ENCODE measurements at regions not wholly inside any gene's neighbourhood (a gene's known extent, or its start where the extent isn't known, plus 50 kb on each side); places are given as distances from the start of the nearest gene placed in this dataset.
"Not testable (repeated sequence)": the region's sequence is repeated elsewhere in the genome, so short reads cannot be mapped to it uniquely, and the experiment has no call there.

GRCh38 chr5:98521821-98522220, 251.6 kb upstream of the RGMB start:
- Mint-ChIP-seq H3K27ac (no peak overlapping the region), H3K4me1 (no peaks in the 10 kb centered on the region), H3K4me3 (no peak overlapping the region), H3K36me3 (ENCODE audit: low read depth) (no peaks in the 10 kb centered on the region), H3K9me3 (no peaks in the 10 kb centered on the region), H3K27me3 (peaks cover 12% of the 10 kb centered on the region)
- ATAC-seq (replicated peaks) = no peak

DNA sequence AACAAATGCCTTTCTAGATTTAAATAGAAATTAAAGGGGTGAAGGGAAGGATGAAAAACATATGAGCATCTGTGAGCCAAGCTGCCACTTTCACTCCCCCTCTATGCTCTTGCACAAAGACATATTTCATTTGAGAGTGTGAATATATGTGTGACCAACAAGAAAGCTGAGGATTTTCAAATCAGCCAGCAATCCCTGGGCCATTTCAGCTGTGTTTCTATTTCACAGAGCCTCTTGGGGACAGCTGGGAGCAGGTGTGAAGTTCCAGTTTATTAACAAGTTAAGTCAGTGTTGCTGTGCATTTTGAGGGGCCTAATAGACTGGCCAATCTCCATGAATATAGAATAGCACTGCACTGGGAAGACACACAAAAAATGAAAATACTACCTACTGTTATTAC, 248.7 kb upstream of the RGMB start:
- no peak overlapping the region for H3K4me3 Mint-ChIP-seq
- ATAC-seq (replicated peaks) = no peak
- H3K27ac Mint-ChIP-seq = no peak overlapping the region
- no peaks in the 10 kb centered on the region for H3K9me3 Mint-ChIP-seq
- H3K4me1 Mint-ChIP-seq = no peaks in the 10 kb centered on the region
- H3K36me3 Mint-ChIP-seq (ENCODE audit: low read depth) = no peaks in the 10 kb centered on the region
- peaks cover 13% of the 10 kb centered on the region for H3K27me3 Mint-ChIP-seq

DNA sequence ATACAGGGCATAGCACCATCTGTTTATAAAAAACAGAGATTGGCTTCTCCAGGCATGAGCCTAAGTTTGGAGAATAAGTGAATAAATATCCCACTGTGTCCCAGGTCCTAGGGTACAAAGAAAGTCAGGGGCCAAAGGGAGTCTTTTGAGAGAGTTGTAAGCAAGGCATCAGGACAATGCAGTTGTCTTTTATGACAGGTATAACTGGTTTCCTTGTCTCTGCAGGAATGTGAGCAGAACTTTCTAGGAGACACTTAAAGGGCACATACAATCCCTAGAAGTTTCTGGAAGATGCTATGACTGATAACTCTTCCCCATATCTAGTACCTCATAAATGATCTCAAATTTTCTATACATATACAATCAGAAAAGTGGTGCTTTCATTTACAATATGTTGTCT, 245.6 kb upstream of the RGMB start:
- no peak overlapping the region for H3K4me3 Mint-ChIP-seq
- H3K27ac Mint-ChIP-seq = no peak overlapping the region
- H3K27me3 Mint-ChIP-seq = peaks cover 13% of the 10 kb centered on the region
- ATAC-seq (replicated peaks) = no peak
- H3K4me1 Mint-ChIP-seq = no peaks in the 10 kb centered on the region
- H3K9me3 Mint-ChIP-seq = no peaks in the 10 kb centered on the region
- no peaks in the 10 kb centered on the region for H3K36me3 Mint-ChIP-seq (ENCODE audit: low read depth)

- Mint-ChIP-seq H3K9me3 (no peaks in the 10 kb centered on the region), H3K4me1 (no peaks in the 10 kb centered on the region), H3K4me3 (no peak overlapping the region), H3K36me3 (ENCODE audit: low read depth) (no peaks in the 10 kb centered on the region), H3K27me3 (peaks cover 8% of the 10 kb centered on the region), H3K27ac (no peak overlapping the region)
- ATAC-seq (replicated peaks) = no peak
Observed at GRCh38 chr5:98529321-98529720, 244.1 kb upstream of the RGMB start.

GRCh38 chr5:98530224-98530623, 243.2 kb upstream of the RGMB start:
- no peaks in the 10 kb centered on the region for H3K9me3 Mint-ChIP-seq
- no peaks in the 10 kb centered on the region for H3K36me3 Mint-ChIP-seq (ENCODE audit: low read depth)
- no peaks in the 10 kb centered on the region for H3K4me1 Mint-ChIP-seq
- ATAC-seq (replicated peaks) = no peak
- no peak overlapping the region for H3K27ac Mint-ChIP-seq
- no peak overlapping the region for H3K4me3 Mint-ChIP-seq
- peaks cover 8% of the 10 kb centered on the region for H3K27me3 Mint-ChIP-seq

DNA sequence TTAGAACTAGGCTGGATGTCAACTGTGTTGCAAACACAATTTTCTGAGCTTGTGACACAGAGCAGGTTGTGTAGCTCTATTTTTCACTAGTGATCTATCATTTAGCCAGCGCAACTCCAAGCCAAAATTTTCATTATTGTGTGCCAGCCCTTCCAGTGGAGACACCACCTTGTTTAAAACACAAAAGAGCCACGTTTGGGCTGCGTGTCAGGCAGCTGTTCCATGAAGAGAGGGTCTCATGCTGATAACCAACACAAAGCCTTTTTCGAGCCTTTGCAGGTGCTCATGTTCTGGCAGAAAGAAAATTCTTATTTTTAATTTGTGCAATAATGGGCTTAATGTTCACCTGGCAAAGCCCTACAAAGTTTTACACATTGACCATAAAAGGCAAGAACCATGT, 237.6 kb upstream of the RGMB start:
- H3K4me3 Mint-ChIP-seq = no peak overlapping the region
- H3K9me3 Mint-ChIP-seq = peaks cover 3% of the 10 kb centered on the region
- no peak for ATAC-seq (replicated peaks)
- H3K36me3 Mint-ChIP-seq (ENCODE audit: low read depth) = no peaks in the 10 kb centered on the region
- H3K27me3 Mint-ChIP-seq = peaks cover 3% of the 10 kb centered on the region
- no peaks in the 10 kb centered on the region for H3K4me1 Mint-ChIP-seq
- H3K27ac Mint-ChIP-seq = no peak overlapping the region

DNA sequence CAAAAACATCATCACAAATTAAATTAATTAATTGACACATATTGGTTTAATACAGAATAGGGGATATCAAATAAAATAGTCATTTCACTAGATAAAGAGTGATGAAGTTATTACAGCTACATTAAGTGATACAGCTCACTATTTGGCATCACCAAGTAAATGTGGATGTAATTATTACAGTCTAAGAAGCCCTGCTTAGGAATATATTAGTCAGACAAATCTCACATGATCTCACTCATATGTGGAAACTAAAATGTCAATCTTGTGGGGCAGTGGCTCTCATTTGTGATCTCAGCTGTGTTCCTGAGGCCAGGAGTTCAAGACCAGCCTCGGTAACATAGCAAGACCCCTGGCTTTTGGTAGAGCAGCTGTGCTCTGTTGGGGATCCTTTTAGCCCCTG, 233.4 kb upstream of the RGMB start:
- peaks cover 21% of the 10 kb centered on the region for H3K9me3 Mint-ChIP-seq
- H3K36me3 Mint-ChIP-seq (ENCODE audit: low read depth) = no peaks in the 10 kb centered on the region
- H3K4me3 Mint-ChIP-seq = no peak overlapping the region
- no peak for ATAC-seq (replicated peaks)
- H3K27me3 Mint-ChIP-seq = peaks cover 3% of the 10 kb centered on the region
- H3K4me1 Mint-ChIP-seq = no peaks in the 10 kb centered on the region
- no peak overlapping the region for H3K27ac Mint-ChIP-seq

GRCh38 chr5:98541641-98542040, 231.8 kb upstream of the RGMB start:
- no peak for ATAC-seq (replicated peaks)
- Mint-ChIP-seq H3K36me3 (ENCODE audit: low read depth) (no peaks in the 10 kb centered on the region), H3K4me1 (no peaks in the 10 kb centered on the region), H3K9me3 (peaks cover 21% of the 10 kb centered on the region), H3K4me3 (no peak overlapping the region), H3K27me3 (peaks cover 3% of the 10 kb centered on the region), H3K27ac (no peak overlapping the region)

- H3K27me3 Mint-ChIP-seq = no peaks in the 10 kb centered on the region
- no peaks in the 10 kb centered on the region for H3K4me1 Mint-ChIP-seq
- no peak overlapping the region for H3K4me3 Mint-ChIP-seq
- peaks cover 21% of the 10 kb centered on the region for H3K9me3 Mint-ChIP-seq
- H3K27ac Mint-ChIP-seq = no peak overlapping the region
- no peaks in the 10 kb centered on the region for H3K36me3 Mint-ChIP-seq (ENCODE audit: low read depth)
- ATAC-seq (replicated peaks) = no peak
Observed at GRCh38 chr5:98543490-98543889, 230.0 kb upstream of the RGMB start.

- H3K27ac Mint-ChIP-seq; H3K4me3 Mint-ChIP-seq; H3K4me1 Mint-ChIP-seq; H3K9me3 Mint-ChIP-seq; H3K36me3 Mint-ChIP-seq (ENCODE audit: low read depth); H3K27me3 Mint-ChIP-seq; ATAC-seq (replicated peaks): not testable (repeated sequence)
Observed at GRCh38 chr5:98546924-98547323, 226.5 kb upstream of the RGMB start.

DNA sequence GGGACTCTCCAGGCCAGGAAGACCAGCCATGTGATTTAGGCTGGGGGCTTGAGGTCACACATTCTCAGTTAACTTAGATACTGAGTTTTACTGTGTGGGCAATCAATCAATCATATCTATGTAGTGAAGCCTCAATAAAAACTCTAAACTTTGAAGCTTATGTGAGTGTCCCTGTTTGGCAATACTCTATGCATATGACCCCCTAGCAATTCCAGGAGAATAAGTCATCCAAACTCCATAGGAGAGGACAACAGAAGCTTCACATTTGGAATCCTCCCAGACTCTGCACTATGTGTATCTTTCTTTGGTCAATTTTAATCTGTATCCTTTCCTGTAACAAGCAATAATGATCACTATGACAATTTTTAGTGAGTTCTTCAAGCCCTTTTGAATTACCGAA, 216.8 kb upstream of the RGMB start:
- Mint-ChIP-seq H3K27me3 (peaks cover 4% of the 10 kb centered on the region), H3K4me1 (no peaks in the 10 kb centered on the region), H3K36me3 (ENCODE audit: low read depth) (no peaks in the 10 kb centered on the region), H3K27ac (no peak overlapping the region), H3K4me3 (no peak overlapping the region), H3K9me3 (no peaks in the 10 kb centered on the region)
- ATAC-seq (replicated peaks) = no peak

- no peak overlapping the region for H3K4me3 Mint-ChIP-seq
- H3K4me1 Mint-ChIP-seq = no peaks in the 10 kb centered on the region
- H3K27me3 Mint-ChIP-seq = peaks cover 4% of the 10 kb centered on the region
- ATAC-seq (replicated peaks) = no peak
- no peaks in the 10 kb centered on the region for H3K9me3 Mint-ChIP-seq
- H3K27ac Mint-ChIP-seq = no peak overlapping the region
- no peaks in the 10 kb centered on the region for H3K36me3 Mint-ChIP-seq (ENCODE audit: low read depth)
Observed at GRCh38 chr5:98557916-98558315, 215.5 kb upstream of the RGMB start.

DNA sequence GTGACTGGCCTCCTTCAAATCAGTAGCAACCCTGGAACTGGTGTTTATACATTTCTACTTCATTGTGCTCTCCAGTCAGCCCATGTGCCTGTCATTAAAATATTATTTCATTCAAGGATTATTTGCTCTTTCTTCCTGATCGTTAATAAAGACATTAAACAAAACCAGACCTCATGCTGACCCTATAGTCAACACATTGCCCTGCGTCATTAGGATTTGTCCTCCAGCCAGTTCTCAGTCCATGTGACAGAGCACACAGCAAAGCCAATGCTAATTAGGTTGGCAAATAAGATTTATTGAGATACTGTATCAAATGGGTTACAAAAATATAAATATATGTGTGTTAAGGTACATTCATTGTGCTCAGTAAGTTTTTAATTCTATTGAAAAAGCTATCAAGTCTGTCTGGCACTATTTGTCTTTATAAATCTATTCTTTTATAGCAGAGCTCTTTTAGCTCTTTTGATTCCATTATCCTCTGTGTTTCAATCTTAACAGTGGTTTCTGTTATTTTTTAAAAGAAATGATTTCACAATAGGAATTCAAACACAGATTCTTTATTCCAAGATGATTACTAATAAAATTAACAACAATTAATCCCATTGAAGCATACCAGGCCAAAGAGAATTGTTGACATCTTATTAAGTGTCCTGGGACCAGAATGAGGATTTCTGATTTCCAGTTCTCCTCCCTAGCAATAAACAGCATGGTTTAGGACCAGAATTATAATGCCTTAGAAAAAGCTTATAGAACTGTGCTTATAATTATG, 209.4 kb upstream of the RGMB start:
- no peaks in the 10 kb centered on the region for H3K4me1 Mint-ChIP-seq
- no peak overlapping the region for H3K27ac Mint-ChIP-seq
- no peak for ATAC-seq (replicated peaks)
- no peaks in the 10 kb centered on the region for H3K9me3 Mint-ChIP-seq
- no peak overlapping the region for H3K4me3 Mint-ChIP-seq
- H3K27me3 Mint-ChIP-seq = no peaks in the 10 kb centered on the region
- no peaks in the 10 kb centered on the region for H3K36me3 Mint-ChIP-seq (ENCODE audit: low read depth)

- no peak overlapping the region for H3K27ac Mint-ChIP-seq
- H3K36me3 Mint-ChIP-seq (ENCODE audit: low read depth) = no peaks in the 10 kb centered on the region
- no peak for ATAC-seq (replicated peaks)
- no peak overlapping the region for H3K4me3 Mint-ChIP-seq
- no peaks in the 10 kb centered on the region for H3K9me3 Mint-ChIP-seq
- no peaks in the 10 kb centered on the region for H3K4me1 Mint-ChIP-seq
- no peaks in the 10 kb centered on the region for H3K27me3 Mint-ChIP-seq
Observed at GRCh38 chr5:98564836-98565235, 208.6 kb upstream of the RGMB start.

DNA sequence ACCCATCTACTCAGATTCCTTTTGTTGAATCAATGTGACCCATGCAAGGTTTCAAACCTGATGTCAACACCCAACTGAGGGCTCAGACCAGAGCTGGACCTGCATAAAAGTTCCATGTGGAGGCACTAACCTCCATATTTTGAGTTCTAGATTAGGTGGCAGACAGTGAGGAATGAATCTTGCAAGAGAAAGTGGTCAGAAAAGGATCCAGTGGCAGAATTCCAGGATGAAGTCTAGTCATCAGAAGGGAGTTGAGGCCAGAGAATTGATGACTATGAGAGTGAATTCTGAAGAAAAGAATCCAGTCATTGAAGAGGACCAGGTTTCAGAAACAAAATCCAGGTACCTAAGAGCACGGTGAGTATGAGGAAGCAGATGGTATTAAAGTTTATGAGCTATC, 205.1 kb upstream of the RGMB start:
- Mint-ChIP-seq H3K4me3 (no peak overlapping the region), H3K27ac (no peak overlapping the region), H3K36me3 (ENCODE audit: low read depth) (no peaks in the 10 kb centered on the region), H3K4me1 (no peaks in the 10 kb centered on the region), H3K27me3 (no peaks in the 10 kb centered on the region), H3K9me3 (no peaks in the 10 kb centered on the region)
- no peak for ATAC-seq (replicated peaks)

DNA sequence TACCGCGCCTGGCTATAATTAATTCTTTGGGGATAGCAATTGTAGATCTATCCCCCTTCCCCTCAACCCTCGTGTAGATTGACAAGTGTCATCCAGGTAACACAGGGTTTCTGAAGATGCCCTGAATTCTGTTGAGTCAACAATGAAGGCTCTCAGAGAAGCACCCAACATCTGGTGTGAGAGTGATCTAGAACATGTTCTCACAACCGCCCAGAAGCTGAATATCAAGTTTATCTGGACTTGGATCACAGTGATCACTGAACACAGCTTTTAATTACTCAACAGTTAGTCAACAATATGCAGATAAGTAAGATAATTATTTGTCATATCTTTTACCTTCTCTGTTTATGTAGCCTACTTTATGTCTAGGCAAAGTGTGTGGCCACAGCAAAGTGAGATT, 204.2 kb upstream of the RGMB start:
- Mint-ChIP-seq H3K4me3 (no peak overlapping the region), H3K4me1 (no peaks in the 10 kb centered on the region)

More for the DNA sequence above, 204.2 kb upstream of the RGMB start:
- Mint-ChIP-seq H3K27me3 (no peaks in the 10 kb centered on the region), H3K36me3 (ENCODE audit: low read depth) (no peaks in the 10 kb centered on the region), H3K9me3 (no peaks in the 10 kb centered on the region), H3K27ac (no peak overlapping the region)
- no peak for ATAC-seq (replicated peaks)

Measured in activated T-helper 17 cell treated with anti-CD3 and anti-CD28 coated beads, Interleukin-2, amount 50 U/mL, for 72 hours (primary cell).